ENCODE measurements at regions not wholly inside any gene's neighbourhood (a gene's known extent, or its start where the extent isn't known, plus 50 kb on each side); places are given as distances from the start of the nearest gene placed in this dataset.

DNA sequence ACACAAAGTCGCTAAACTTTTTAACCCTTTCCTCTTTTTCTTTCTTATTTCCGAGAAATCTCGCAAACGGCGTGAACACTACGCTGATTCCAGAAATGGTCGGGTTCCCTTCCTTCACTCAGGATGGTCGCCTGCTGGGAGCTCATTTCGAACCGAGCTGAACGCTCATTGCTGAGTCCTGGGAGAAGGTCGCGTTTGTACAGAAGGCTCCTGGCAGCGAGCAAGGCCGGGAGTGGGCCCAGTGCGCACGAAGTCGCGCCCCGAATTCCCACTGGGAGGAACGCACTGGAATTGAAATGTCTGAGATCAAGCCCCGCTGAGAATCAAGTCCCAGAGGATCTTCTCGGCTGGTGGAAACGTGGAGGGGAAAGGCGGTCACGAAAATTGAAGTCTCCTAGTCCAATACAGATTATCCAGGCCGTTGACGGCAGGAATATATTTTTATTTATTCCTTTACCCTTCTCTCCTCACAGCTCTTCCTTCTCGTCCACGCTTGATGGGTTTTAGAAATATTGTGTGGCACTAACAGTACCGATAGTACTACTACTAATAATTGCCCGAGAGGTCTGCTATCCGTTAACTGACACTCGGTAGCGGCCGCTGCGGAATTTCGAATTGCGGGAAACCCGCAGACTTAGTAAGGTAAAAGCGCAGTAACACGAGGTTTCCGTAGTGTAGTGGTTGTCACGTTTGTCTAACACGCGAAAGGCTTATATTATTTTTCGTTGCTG is 207.2 kb upstream of the ZNF184 start:
- Histone ChIP-seq H2AFZ (ENCODE audit: low read length) (no peak overlapping the region), H3K9me3 (ENCODE audit: low read length) (no peaks in the 10 kb centered on the region), H3K9ac (ENCODE audit: insufficient read depth, low read depth, low read length) (no peak overlapping the region), H3K79me2 (ENCODE audit: insufficient read depth, low read length) (no peaks in the 10 kb centered on the region), H3K4me2 (ENCODE audit: low read depth, low read length) (no peak overlapping the region), H4K20me1 (ENCODE audit: insufficient read depth, low read length) (no peaks in the 10 kb centered on the region), H3K27ac (ENCODE audit: extremely low read length, insufficient read depth, low read length) (no peak overlapping the region), H3K27me3 (ENCODE audit: control insufficient read depth in 1 of 2, insufficient read depth in 2 of 2, low read length in 2 of 2) (no peaks in the 10 kb centered on the region), H3K36me3 (replicated peaks in 1 of 2; ENCODE audit: control insufficient read depth in 1 of 2, insufficient read depth in 2 of 2, low read length in 2 of 2) (no peaks in the 10 kb centered on the region), H3K4me3 (replicated peaks in 1 of 3; ENCODE audit: insufficient read depth in 1 of 3, low read depth in 2 of 3, low read length in 3 of 3) (no peak overlapping the region), H3K4me1 (ENCODE audit: insufficient read depth, low read length) (peaks cover 44% of the 10 kb centered on the region)
- BruUV-seq (replicated peaks), result no TSS peak
- FAIRE-seq, result no peak
- CTCF ChIA-PET (ENCODE audit: low intra/inter-chr PET ratio, low total read pairs), result no interaction called here
- in situ Hi-C loops (cut with HindIII; ENCODE audit: extremely low pct_ligation_motif_present, low pct_unique_long_range_greater_than_20kb) (no loop called here), intact Hi-C loops (cut with micrococcal nuclease; ENCODE audit: unreplicated experiment) (loop anchor here (10.0 kb wide), 1 partner anchor 85 kb away; no protein-coding TSS in a partner anchor)
- no peak for TF ChIP-seq GPN1 (CRISPR knock-in tag; IDR thresholded peaks at IDR 0.05; ENCODE audit: borderline replicate concordance)
- TF ChIP-seq ZNF44 (CRISPR knock-in tag; IDR thresholded peaks at IDR 0.05), result no peak
- no peak for TF ChIP-seq RFXANK (CRISPR knock-in tag; IDR thresholded peaks at IDR 0.05)
- no peak for TF ChIP-seq ARNT (IDR thresholded peaks at IDR 0.05)
- TF ChIP-seq, protein P1, sequence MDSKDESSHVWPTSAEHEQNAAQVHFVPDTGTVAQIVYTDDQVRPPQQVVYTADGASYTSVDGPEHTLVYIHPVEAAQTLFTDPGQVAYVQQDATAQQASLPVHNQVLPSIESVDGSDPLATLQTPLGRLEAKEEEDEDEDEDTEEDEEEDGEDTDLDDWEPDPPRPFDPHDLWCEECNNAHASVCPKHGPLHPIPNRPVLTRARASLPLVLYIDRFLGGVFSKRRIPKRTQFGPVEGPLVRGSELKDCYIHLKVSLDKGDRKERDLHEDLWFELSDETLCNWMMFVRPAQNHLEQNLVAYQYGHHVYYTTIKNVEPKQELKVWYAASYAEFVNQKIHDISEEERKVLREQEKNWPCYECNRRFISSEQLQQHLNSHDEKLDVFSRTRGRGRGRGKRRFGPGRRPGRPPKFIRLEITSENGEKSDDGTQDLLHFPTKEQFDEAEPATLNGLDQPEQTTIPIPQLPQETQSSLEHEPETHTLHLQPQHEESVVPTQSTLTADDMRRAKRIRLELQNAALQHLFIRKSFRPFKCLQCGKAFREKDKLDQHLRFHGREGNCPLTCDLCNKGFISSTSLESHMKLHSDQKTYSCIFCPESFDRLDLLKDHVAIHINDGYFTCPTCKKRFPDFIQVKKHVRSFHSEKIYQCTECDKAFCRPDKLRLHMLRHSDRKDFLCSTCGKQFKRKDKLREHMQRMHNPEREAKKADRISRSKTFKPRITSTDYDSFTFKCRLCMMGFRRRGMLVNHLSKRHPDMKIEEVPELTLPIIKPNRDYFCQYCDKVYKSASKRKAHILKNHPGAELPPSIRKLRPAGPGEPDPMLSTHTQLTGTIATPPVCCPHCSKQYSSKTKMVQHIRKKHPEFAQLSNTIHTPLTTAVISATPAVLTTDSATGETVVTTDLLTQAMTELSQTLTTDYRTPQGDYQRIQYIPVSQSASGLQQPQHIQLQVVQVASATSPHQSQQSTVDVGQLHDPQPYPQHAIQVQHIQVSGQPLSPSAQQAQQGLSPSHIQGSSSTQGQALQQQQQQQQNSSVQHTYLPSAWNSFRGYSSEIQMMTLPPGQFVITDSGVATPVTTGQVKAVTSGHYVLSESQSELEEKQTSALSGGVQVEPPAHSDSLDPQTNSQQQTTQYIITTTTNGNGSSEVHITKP (CRISPR knock-in tag; IDR thresholded peaks at IDR 0.05; ENCODE audit: low read depth), result no peak
- no peak for TF ChIP-seq ZNF382 (CRISPR knock-in tag; IDR thresholded peaks at IDR 0.05; ENCODE audit: borderline replicate concordance)
- no peak for TF ChIP-seq ARNTL (CRISPR knock-in tag; IDR thresholded peaks at IDR 0.05)
- no peak for DNase-seq (ENCODE audit: low spot score)
- ATAC-seq, result no peak
- POLR2A ChIA-PET, result no interaction called here
- WGBS (ENCODE audit: low lambda C conversion rate), result 81% methylated on average over 47 of the region's 47 CpGs

Measured in HepG2 (cell line).